ENCODE measurements at regions not wholly inside any gene's neighbourhood (a gene's known extent, or its start where the extent isn't known, plus 50 kb on each side); places are given as distances from the start of the nearest gene placed in this dataset.
"Not testable (repeated sequence)": the region's sequence is repeated elsewhere in the genome, so short reads cannot be mapped to it uniquely, and the experiment has no call there.

DNA sequence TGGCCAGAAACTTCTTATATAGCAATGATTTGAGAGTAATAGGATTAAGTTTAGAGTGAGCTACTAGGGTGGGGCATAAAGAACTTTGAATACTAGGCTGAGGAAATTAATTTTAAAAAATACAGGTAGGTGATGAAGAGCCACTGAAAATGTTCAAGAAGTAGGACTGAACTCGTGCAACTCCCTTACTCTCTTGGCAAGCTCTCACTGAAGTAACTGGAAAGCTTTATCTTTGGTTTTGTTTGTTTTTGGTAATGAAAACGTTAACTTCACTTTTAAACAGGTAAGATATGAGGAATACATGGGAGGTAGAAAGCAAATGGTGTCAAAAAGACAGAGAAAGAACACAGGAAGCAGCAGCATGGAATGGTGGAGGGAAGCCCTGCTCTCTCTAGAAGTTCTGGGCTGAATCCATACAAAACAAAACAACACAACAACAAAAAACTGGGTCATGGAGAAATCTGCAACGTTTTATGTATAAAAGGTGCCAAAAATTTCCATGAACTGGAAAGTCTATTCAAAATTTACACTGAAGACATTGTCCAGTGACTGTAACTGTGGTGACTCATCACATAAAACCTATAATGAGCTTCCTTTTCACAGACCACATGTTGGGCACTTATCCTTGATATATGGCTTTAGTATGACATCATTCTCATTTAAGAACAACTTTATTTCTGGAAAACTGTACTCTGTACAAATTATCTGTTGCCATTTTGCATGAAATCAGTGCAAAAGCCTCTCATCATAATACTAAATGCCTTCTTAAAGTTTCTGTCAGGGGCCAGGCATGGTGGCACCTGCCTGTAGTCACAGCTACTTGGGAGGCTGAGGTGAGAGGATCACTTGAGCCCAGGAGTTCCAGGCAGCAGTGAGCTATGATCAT is 91.2 kb upstream of the CHD1 start:
- Histone ChIP-seq H3K27ac (ENCODE audit: low read depth, low read length) (no peak overlapping the region), H3K9me3 (ENCODE audit: control insufficient read depth in 1 of 2, low read length in 2 of 2) (no peaks in the 10 kb centered on the region)

DNA sequence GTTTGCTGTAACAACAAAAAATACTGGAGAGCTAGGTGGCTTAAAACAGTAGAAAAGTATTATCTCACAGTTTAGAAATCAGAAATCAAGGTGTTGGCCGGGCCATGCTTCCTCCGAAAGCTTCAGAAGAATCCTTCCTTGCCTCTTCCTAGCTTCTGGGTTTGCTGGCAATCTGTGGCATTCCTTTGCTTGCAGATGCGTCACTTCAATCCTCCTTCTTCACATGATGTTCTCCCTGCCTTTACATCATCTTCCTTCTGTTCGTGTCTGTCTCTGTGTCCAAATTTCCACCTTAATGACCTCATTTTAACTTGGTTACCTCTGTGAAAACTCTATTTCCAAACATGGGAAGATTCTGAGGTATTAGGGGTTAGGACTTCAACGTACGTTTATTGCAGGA is 90.4 kb upstream of the CHD1 start:
- H3K9ac ChIP-seq (ENCODE audit: low read depth in 1 of 2, low read length in 2 of 2): no peak overlapping the region
- no peak overlapping the region for H3K4me3 ChIP-seq (ENCODE audit: low read depth in 1 of 2, low read length in 2 of 2)
- no peaks in the 10 kb centered on the region for H3K27me3 ChIP-seq (ENCODE audit: control insufficient read depth in 1 of 2, insufficient read depth in 2 of 2, low read length in 2 of 2)
- H3K36me3 ChIP-seq (ENCODE audit: control insufficient read depth in 1 of 2, insufficient read depth in 2 of 2, low read length in 2 of 2): no peaks in the 10 kb centered on the region
- no peak overlapping the region for H3K27ac ChIP-seq (ENCODE audit: low read depth, low read length)
- H3K4me1 ChIP-seq (ENCODE audit: control insufficient read depth in 1 of 2, insufficient read depth in 2 of 2, low read length in 2 of 2): peaks cover 0 to 20% of the 10 kb centered on the region in 2 donors
- H3K9me3 ChIP-seq (ENCODE audit: control insufficient read depth in 1 of 2, low read length in 2 of 2): no peaks in the 10 kb centered on the region

More for the DNA sequence above, 91.2 kb upstream of the CHD1 start:
- no peaks in the 10 kb centered on the region for H3K36me3 ChIP-seq (ENCODE audit: control insufficient read depth in 1 of 2, insufficient read depth in 2 of 2, low read length in 2 of 2)
- H3K9ac ChIP-seq (ENCODE audit: low read depth in 1 of 2, low read length in 2 of 2): no peak overlapping the region
- no peak overlapping the region for H3K4me3 ChIP-seq (ENCODE audit: low read depth in 1 of 2, low read length in 2 of 2)
- peaks cover 7 to 24% of the 10 kb centered on the region in 2 donors for H3K4me1 ChIP-seq (ENCODE audit: control insufficient read depth in 1 of 2, insufficient read depth in 2 of 2, low read length in 2 of 2)
- no peaks in the 10 kb centered on the region for H3K27me3 ChIP-seq (ENCODE audit: control insufficient read depth in 1 of 2, insufficient read depth in 2 of 2, low read length in 2 of 2)

DNA sequence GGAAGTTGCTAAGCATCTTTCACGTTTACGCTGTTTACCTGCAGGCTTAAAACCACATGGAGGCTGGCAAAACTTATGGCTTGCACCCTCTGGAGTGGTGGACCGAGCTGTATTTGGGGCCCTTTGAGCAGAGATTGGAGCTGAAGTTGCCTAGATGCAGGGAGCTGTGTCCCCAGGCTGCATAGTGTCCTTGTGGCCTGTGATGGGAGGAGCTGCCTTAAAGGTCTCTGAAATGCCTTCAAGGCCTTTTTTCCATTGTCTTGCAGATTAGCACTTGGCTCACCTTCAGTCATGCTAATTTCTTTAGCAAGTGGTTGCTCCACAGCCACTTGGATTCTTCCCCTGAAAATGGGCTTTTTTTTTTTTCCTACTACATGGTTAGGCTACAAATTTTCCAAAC is 81.5 kb upstream of the CHD1 start:
- peaks cover 2 to 4% of the 10 kb centered on the region in 2 donors for H3K9me3 ChIP-seq (ENCODE audit: control insufficient read depth in 1 of 2, low read length in 2 of 2)
- no peaks in the 10 kb centered on the region for H3K36me3 ChIP-seq (ENCODE audit: control insufficient read depth in 1 of 2, insufficient read depth in 2 of 2, low read length in 2 of 2)
- H3K4me3 ChIP-seq (ENCODE audit: low read depth in 1 of 2, low read length in 2 of 2): no peak overlapping the region
- H3K4me1 ChIP-seq (ENCODE audit: control insufficient read depth in 1 of 2, insufficient read depth in 2 of 2, low read length in 2 of 2): no peaks in the 10 kb centered on the region
- no peaks in the 10 kb centered on the region for H3K27me3 ChIP-seq (ENCODE audit: control insufficient read depth in 1 of 2, insufficient read depth in 2 of 2, low read length in 2 of 2)
- H3K9ac ChIP-seq (ENCODE audit: low read depth in 1 of 2, low read length in 2 of 2): no peak overlapping the region
- H3K27ac ChIP-seq (ENCODE audit: low read depth, low read length): no peak overlapping the region

DNA sequence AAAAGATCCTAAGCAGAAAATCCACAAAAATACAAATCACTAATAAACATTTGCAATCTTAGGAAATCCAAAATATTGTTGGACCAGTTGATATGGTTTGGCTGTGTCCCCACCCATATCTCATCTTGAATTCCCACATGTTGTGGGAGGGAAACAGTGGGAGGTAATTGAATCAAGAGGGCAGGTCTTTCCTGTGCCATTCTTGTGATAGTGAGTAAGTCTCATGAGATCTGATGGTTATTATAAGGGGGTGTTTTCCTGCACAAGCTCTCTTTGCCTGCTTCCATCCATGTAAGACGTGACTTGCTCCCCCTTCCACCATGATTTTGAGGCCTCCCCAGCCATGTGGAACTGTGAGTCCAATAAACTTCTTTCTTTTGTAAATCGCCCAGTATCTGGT is 79.2 kb upstream of the CHD1 start:
- H3K9ac ChIP-seq (ENCODE audit: low read depth in 1 of 2, low read length in 2 of 2); H3K4me1 ChIP-seq (ENCODE audit: control insufficient read depth in 1 of 2, insufficient read depth in 2 of 2, low read length in 2 of 2): not testable (repeated sequence)

DNA sequence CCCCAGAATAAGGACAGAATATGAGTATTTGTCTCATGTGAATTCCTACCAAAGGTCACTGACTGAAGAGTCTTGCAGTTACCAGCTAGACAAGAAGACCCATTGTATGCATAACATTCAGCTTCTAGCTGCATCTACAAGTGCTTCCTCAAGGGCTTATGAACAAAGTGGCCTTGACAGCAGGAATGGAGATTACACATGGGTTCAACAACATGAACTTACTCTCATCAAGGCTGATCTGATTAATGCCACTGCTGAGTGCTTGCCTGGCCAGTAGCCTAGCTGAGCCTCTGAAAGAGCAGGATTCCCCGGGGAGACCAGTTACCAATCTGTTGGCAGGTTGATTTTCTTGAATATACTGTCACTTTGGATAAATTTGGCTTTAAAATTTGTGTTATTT is 76.7 kb upstream of the CHD1 start:
- H3K9ac ChIP-seq (ENCODE audit: low read depth in 1 of 2, low read length in 2 of 2): no peak overlapping the region
- H3K27me3 ChIP-seq (ENCODE audit: control insufficient read depth in 1 of 2, insufficient read depth in 2 of 2, low read length in 2 of 2): no peaks in the 10 kb centered on the region
- H3K27ac ChIP-seq (ENCODE audit: low read depth, low read length): no peak overlapping the region
- H3K4me1 ChIP-seq (ENCODE audit: control insufficient read depth in 1 of 2, insufficient read depth in 2 of 2, low read length in 2 of 2): no peaks in the 10 kb centered on the region
- H3K4me3 ChIP-seq (ENCODE audit: low read depth in 1 of 2, low read length in 2 of 2): no peak overlapping the region
- no peaks in the 10 kb centered on the region for H3K36me3 ChIP-seq (ENCODE audit: control insufficient read depth in 1 of 2, insufficient read depth in 2 of 2, low read length in 2 of 2)
- no peaks in the 10 kb centered on the region for H3K9me3 ChIP-seq (ENCODE audit: control insufficient read depth in 1 of 2, low read length in 2 of 2)

More for the DNA sequence above, 79.2 kb upstream of the CHD1 start:
- H3K4me3 ChIP-seq (ENCODE audit: low read depth in 1 of 2, low read length in 2 of 2); H3K36me3 ChIP-seq (ENCODE audit: control insufficient read depth in 1 of 2, insufficient read depth in 2 of 2, low read length in 2 of 2); H3K27me3 ChIP-seq (ENCODE audit: control insufficient read depth in 1 of 2, insufficient read depth in 2 of 2, low read length in 2 of 2); H3K27ac ChIP-seq (ENCODE audit: low read depth, low read length); H3K9me3 ChIP-seq (ENCODE audit: control insufficient read depth in 1 of 2, low read length in 2 of 2): not testable (repeated sequence)

DNA sequence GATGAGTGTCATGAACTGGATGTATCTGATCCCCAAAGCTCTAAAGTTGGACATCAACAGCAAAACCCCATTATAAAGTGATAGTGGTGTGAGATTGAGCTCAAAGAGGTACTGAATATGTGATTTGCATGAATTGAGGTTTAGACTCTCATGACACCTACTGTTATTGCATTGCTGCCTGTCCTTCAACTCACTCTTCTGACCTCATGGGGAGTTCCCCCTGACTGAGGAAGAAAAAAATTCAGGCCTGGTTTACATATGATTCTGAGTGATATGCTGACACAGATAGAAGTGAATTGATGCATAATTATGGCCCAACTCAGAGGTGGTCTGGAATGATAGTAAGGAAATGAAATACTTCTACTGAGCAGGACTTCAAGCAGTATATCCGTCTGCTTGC is 76.2 kb upstream of the CHD1 start:
- Histone ChIP-seq H3K4me1 (ENCODE audit: control insufficient read depth in 1 of 2, insufficient read depth in 2 of 2, low read length in 2 of 2) (no peaks in the 10 kb centered on the region), H3K9me3 (ENCODE audit: control insufficient read depth in 1 of 2, low read length in 2 of 2) (no peaks in the 10 kb centered on the region), H3K9ac (ENCODE audit: low read depth in 1 of 2, low read length in 2 of 2) (no peak overlapping the region), H3K27me3 (ENCODE audit: control insufficient read depth in 1 of 2, insufficient read depth in 2 of 2, low read length in 2 of 2) (no peaks in the 10 kb centered on the region), H3K27ac (ENCODE audit: low read depth, low read length) (no peak overlapping the region), H3K4me3 (ENCODE audit: low read depth in 1 of 2, low read length in 2 of 2) (no peak overlapping the region), H3K36me3 (ENCODE audit: control insufficient read depth in 1 of 2, insufficient read depth in 2 of 2, low read length in 2 of 2) (no peaks in the 10 kb centered on the region)

DNA sequence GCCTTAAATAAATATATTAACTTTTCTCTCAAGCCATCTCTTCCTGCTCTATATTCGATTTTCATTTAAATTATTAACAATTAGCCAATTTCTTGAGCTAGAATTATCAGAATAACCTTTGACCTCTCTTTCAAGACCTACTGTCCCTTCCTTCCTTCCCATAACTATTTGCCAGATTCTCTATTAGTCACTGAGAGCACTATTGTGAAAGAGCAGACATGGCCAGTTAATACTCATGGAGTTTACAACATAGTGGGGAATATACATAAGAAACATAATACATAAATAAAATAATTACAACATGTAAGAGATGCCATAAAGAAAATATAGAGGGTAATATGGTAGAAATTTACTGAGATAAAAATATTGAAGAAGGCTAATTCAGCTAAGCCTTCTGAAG is 72.1 kb upstream of the CHD1 start:
- no peaks in the 10 kb centered on the region for H3K9me3 ChIP-seq (ENCODE audit: control insufficient read depth in 1 of 2, low read length in 2 of 2)
- no peaks in the 10 kb centered on the region for H3K27me3 ChIP-seq (ENCODE audit: control insufficient read depth in 1 of 2, insufficient read depth in 2 of 2, low read length in 2 of 2)
- no peak overlapping the region for H3K27ac ChIP-seq (ENCODE audit: low read depth, low read length)
- no peak overlapping the region for H3K4me3 ChIP-seq (ENCODE audit: low read depth in 1 of 2, low read length in 2 of 2)
- H3K4me1 ChIP-seq (ENCODE audit: control insufficient read depth in 1 of 2, insufficient read depth in 2 of 2, low read length in 2 of 2): no peaks in the 10 kb centered on the region
- H3K36me3 ChIP-seq (ENCODE audit: control insufficient read depth in 1 of 2, insufficient read depth in 2 of 2, low read length in 2 of 2): no peaks in the 10 kb centered on the region
- H3K9ac ChIP-seq (ENCODE audit: low read depth in 1 of 2, low read length in 2 of 2): no peak overlapping the region

DNA sequence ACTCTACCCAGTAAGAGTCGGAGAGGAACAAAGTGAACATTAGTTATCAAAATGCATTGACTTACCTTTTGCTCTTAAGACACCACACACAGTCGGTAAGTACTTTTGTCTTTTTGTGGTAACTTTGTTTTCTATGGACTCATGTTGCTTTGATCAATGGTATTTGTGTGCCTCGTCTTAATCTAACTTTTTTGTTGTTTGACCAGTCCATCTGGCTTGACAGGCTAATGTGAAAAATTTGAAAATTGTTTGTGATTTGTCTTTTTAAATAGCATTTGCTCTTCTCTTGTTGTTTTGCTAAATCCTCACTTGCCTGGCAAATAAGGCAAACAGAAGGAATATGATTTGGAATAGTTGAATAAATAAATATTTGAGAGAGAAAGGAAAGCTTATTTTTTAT is 71.4 kb upstream of the CHD1 start:
- Histone ChIP-seq H3K9ac (ENCODE audit: low read depth in 1 of 2, low read length in 2 of 2) (no peak overlapping the region), H3K27me3 (ENCODE audit: control insufficient read depth in 1 of 2, insufficient read depth in 2 of 2, low read length in 2 of 2) (no peaks in the 10 kb centered on the region), H3K4me1 (ENCODE audit: control insufficient read depth in 1 of 2, insufficient read depth in 2 of 2, low read length in 2 of 2) (no peaks in the 10 kb centered on the region)

DNA sequence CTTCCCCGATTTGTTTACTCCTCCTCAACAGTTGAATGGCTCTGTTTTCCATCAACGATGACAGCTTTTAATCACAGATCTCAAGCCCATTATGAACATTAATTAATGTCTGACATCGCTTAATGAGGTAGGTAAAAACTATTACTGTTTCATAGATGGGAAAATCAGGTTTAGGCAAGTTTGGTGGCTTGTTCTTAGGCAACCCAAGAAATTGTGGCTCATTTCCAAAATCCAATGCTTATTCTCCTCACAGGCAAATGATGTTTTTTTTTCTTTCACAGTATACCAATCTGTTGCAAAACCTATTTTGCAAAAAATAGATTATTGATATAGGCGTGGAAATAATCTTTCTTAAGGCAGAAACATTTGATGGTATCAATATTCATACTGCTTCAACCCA is 70.8 kb upstream of the CHD1 start:
- Histone ChIP-seq H3K4me3 (ENCODE audit: low read depth in 1 of 2, low read length in 2 of 2) (no peak overlapping the region), H3K36me3 (ENCODE audit: control insufficient read depth in 1 of 2, insufficient read depth in 2 of 2, low read length in 2 of 2) (no peaks in the 10 kb centered on the region), H3K4me1 (ENCODE audit: control insufficient read depth in 1 of 2, insufficient read depth in 2 of 2, low read length in 2 of 2) (no peaks in the 10 kb centered on the region), H3K27me3 (ENCODE audit: control insufficient read depth in 1 of 2, insufficient read depth in 2 of 2, low read length in 2 of 2) (no peaks in the 10 kb centered on the region), H3K9ac (ENCODE audit: low read depth in 1 of 2, low read length in 2 of 2) (no peak overlapping the region), H3K27ac (ENCODE audit: low read depth, low read length) (no peak overlapping the region), H3K9me3 (ENCODE audit: control insufficient read depth in 1 of 2, low read length in 2 of 2) (no peaks in the 10 kb centered on the region)

More for the DNA sequence above, 71.4 kb upstream of the CHD1 start:
- no peaks in the 10 kb centered on the region for H3K9me3 ChIP-seq (ENCODE audit: control insufficient read depth in 1 of 2, low read length in 2 of 2)
- H3K27ac ChIP-seq (ENCODE audit: low read depth, low read length): no peak overlapping the region
- no peak overlapping the region for H3K4me3 ChIP-seq (ENCODE audit: low read depth in 1 of 2, low read length in 2 of 2)
- H3K36me3 ChIP-seq (ENCODE audit: control insufficient read depth in 1 of 2, insufficient read depth in 2 of 2, low read length in 2 of 2): no peaks in the 10 kb centered on the region

DNA sequence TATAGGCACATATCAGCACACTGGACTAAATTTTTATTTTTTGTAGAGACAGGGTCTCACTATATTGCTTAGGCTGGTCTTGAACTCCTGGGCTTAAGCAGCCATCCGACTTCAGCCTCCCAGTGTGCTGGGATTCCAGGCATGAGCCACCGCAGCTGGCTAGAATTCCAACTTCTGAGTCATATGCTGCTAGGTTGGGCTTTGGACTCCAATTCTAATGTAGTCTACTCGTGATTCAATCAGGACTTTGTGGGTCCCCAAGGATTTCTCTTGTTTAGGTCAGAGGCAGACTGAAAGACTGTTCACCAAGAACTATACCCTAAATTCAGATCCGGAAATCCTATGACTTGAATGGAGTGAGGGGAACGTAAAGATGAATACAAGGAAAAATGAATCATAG is 68.2 kb upstream of the CHD1 start:
- H3K36me3 ChIP-seq (ENCODE audit: control insufficient read depth in 1 of 2, insufficient read depth in 2 of 2, low read length in 2 of 2): no peaks in the 10 kb centered on the region
- no peaks in the 10 kb centered on the region for H3K9me3 ChIP-seq (ENCODE audit: control insufficient read depth in 1 of 2, low read length in 2 of 2)
- H3K4me3 ChIP-seq (ENCODE audit: low read depth in 1 of 2, low read length in 2 of 2): no peak overlapping the region
- no peaks in the 10 kb centered on the region for H3K4me1 ChIP-seq (ENCODE audit: control insufficient read depth in 1 of 2, insufficient read depth in 2 of 2, low read length in 2 of 2)
- no peak overlapping the region for H3K9ac ChIP-seq (ENCODE audit: low read depth in 1 of 2, low read length in 2 of 2)
- no peaks in the 10 kb centered on the region for H3K27me3 ChIP-seq (ENCODE audit: control insufficient read depth in 1 of 2, insufficient read depth in 2 of 2, low read length in 2 of 2)
- no peak overlapping the region for H3K27ac ChIP-seq (ENCODE audit: low read depth, low read length)
